Esophagus squamous epithelium (tissue), 5 donors: ENCODE measurements at regions not wholly inside any gene's neighbourhood (a gene's known extent, or its start where the extent isn't known, plus 50 kb on each side); places are given as distances from the start of the nearest gene placed in this dataset.

Experiments used
- DNase-seq: peaks from one replicate; lab custom pipeline; 2025; lab: John Stamatoyannopoulos, UW
- H3K27ac ChIP-seq, 4 donors: fragments of 200-600 bp; sonication (generic); one replicate each; pipeline ENCODE4 v1.5.1; 2016 to 2019; ENCODE audit warnings: mild to moderate bottlenecking in 1 of 4
- H3K27me3 ChIP-seq, 4 donors: fragments of 200-600 bp; sonication (generic); 1 replicate in 3 of 4; 2 replicates in 1 of 4; pipeline versions ENCODE4 v1.5.1 to v1.6.0; 2017 to 2021; ENCODE audit warnings: antibody characterized with exemption in 1 of 4
- H3K36me3 ChIP-seq, 3 donors: fragments of 200-600 bp; sonication (generic); one replicate each; pipeline ENCODE4 v1.5.1; 2016 to 2019
- H3K4me1 ChIP-seq, 3 donors: fragments of 200-600 bp; sonication (generic); one replicate each; pipeline ENCODE4 v1.5.1; 2017 to 2019
- H3K4me3 ChIP-seq, 4 donors: fragments of 200-600 bp; sonication (generic); 1 replicate in 3 of 4; 2 replicates in 1 of 4; pipeline ENCODE4 v1.5.1; 2016 to 2019; ENCODE audit warnings: mild to moderate bottlenecking in 2 of 4, moderate library complexity in 1 of 4
- H3K9me3 ChIP-seq, 3 donors: fragments of 200-600 bp; sonication (generic); one replicate each; pipeline ENCODE4 v1.5.1; 2016 to 2019
- CTCF ChIP-seq, 6 experiments: fragments of 450-650 bp in 4 of 6; fragments of 200-600 bp in 2 of 6; sonication (generic) in 2 of 6; IDR thresholded peaks; one replicate each; pipeline ENCODE4 v1.5.1; 2016 to 2019; ENCODE audit warnings: antibody characterized with exemption in 6 of 6, mild to moderate bottlenecking in 4 of 6, moderate library complexity in 4 of 6
- POLR2A ChIP-seq, 4 donors: fragments of 450-650 bp; IDR thresholded peaks; one replicate each; pipeline ENCODE4 v1.6.1; 2017; ENCODE audit warnings: antibody characterized with exemption in 4 of 4, mild to moderate bottlenecking in 4 of 4, moderate library complexity in 3 of 4
- WGBS, 2 donors: methylation state at CpG; one replicate each; pipeline ENCODE4 v1.1.5; 2018; 5-methylcytosine and 5-hydroxymethylcytosine counted together
- intact Hi-C: fragments of 100-400 bp; cut with DNase I; formaldehyde crosslinking; loops from one replicate; pipeline ENCODE4 v1.15.0; 2022
- donor health status: DM: yes; HTN: yes; CAD: no.

- no peaks in the 10 kb centered on the region for H3K36me3 ChIP-seq
- TF ChIP-seq POLR2A (IDR thresholded peaks at IDR 0.05) (no peak), CTCF (IDR thresholded peaks at IDR 0.05) (no peak)
- no peak overlapping the region for H3K4me3 ChIP-seq
- H3K27me3 ChIP-seq: no peaks in the 10 kb centered on the region
- 66 to 84% methylated on average over 2 of the region's 2 CpGs for WGBS, 2 donors
- intact Hi-C loops: no loop called here
- no peaks in the 10 kb centered on the region for H3K9me3 ChIP-seq
- no peaks in the 10 kb centered on the region for H3K4me1 ChIP-seq
- no peak overlapping the region for H3K27ac ChIP-seq
- no peak for DNase-seq
These were observed 120.8 kb upstream of the DDX18 start for GRCh38 chr2:117693651-117694050.

DNA sequence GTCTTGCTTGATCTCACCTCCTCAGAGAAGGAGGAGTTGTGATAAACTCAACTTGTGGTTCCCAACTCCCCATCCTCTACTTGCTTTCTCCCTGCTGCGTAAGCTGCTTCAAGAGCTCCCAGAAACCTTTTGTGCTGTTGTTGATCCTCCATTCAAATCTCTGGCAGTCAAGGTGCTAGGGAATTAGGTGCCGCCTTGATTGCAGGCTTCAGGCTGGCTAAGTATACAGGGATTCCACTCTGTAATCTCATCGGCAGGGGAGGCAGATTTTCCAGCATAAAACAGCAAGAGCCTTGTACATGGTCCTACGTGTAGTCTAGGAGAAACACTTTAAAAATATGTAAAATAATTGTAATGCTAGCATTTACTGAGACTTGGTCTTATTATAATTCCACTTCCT is 116.2 kb upstream of the DDX18 start:
- H3K9me3 ChIP-seq: no peaks in the 10 kb centered on the region
- H3K4me1 ChIP-seq: no peaks in the 10 kb centered on the region
- no peaks in the 10 kb centered on the region for H3K36me3 ChIP-seq
- intact Hi-C loops: no loop called here
- DNase-seq: no peak
- TF ChIP-seq CTCF (IDR thresholded peaks at IDR 0.05) (no peak), POLR2A (IDR thresholded peaks at IDR 0.05) (no peak)
- no peaks in the 10 kb centered on the region for H3K27me3 ChIP-seq
- no peak overlapping the region for H3K4me3 ChIP-seq
- WGBS, 2 donors: 45 to 67% methylated on average over 4 of the region's 4 CpGs
- no peak overlapping the region for H3K27ac ChIP-seq

- intact Hi-C loops: no loop called here
- 49 to 65% methylated on average over 4 of the region's 4 CpGs for WGBS, 2 donors
- H3K4me1 ChIP-seq: no peaks in the 10 kb centered on the region
- H3K9me3 ChIP-seq: no peaks in the 10 kb centered on the region
- DNase-seq: no peak
- H3K4me3 ChIP-seq: no peak overlapping the region
- H3K27me3 ChIP-seq: no peaks in the 10 kb centered on the region
- no peaks in the 10 kb centered on the region for H3K36me3 ChIP-seq
- TF ChIP-seq CTCF (IDR thresholded peaks at IDR 0.05) (no peak), POLR2A (IDR thresholded peaks at IDR 0.05) (no peak)
- no peak overlapping the region for H3K27ac ChIP-seq
These were observed 115.7 kb upstream of the DDX18 start for GRCh38 chr2:117698819-117699218.

DNA sequence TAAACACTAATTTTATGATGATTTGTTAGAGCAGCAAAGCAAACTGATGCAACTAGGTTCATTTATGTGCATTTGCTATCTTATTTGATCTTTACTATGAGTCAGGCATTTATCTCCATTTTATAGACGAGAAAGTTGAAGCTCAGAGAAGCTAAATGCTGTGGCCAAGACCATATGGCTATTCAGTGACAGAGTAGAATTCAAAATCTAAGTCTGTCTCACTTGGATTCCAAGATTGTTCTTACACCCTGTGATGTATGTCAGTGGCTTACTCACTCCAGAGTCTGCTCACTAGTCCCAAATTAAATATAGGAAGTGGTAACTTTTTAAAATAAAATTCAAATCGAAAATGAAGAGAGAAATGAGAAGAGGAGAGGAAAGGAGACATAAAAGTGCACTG is 114.0 kb upstream of the DDX18 start:
- intact Hi-C loops: no loop called here
- no peaks in the 10 kb centered on the region for H3K9me3 ChIP-seq
- no peaks in the 10 kb centered on the region for H3K4me1 ChIP-seq
- no peak for DNase-seq
- H3K27me3 ChIP-seq: no peaks in the 10 kb centered on the region
- no peaks in the 10 kb centered on the region for H3K36me3 ChIP-seq
- no peak overlapping the region for H3K27ac ChIP-seq
- TF ChIP-seq CTCF (IDR thresholded peaks at IDR 0.05): no peak
- TF ChIP-seq POLR2A (IDR thresholded peaks at IDR 0.05): no peak
- WGBS, 2 donors: 20 to 29% methylated on average over 2 of the region's 2 CpGs
- H3K4me3 ChIP-seq: no peak overlapping the region

DNA sequence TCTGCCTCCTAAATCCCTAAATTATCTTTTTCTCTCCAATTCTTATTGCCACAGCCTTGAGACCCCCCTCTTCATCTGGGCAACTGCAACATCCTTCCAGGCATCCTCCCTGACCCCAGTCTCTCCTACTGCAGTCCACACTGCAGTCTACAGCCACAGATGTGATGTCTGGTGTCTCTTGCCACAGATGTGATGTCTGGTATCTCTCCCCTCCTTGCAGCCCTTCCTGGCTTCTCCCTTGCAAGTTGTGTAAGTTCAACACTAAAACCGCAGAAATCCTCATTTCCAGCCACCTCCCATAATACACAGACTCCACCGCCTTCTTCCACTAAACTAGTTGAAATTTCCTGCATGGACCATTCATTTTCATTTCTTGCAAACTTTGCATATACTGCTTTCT is 113.1 kb upstream of the DDX18 start:
- Histone ChIP-seq H3K4me1 (no peaks in the 10 kb centered on the region), H3K4me3 (no peak overlapping the region), H3K9me3 (no peaks in the 10 kb centered on the region), H3K27ac (no peak overlapping the region), H3K36me3 (no peaks in the 10 kb centered on the region), H3K27me3 (no peaks in the 10 kb centered on the region)
- intact Hi-C loops: no loop called here
- no peak for TF ChIP-seq POLR2A (IDR thresholded peaks at IDR 0.05)
- no peak for TF ChIP-seq CTCF (IDR thresholded peaks at IDR 0.05)
- WGBS, 2 donors: 89 to 97% methylated on average over 2 of the region's 2 CpGs
- DNase-seq: no peak
